Dedifferentiated amniotic fluid mesenchymal stem cell (primary cell): ENCODE measurements at regions not wholly inside any gene's neighbourhood (a gene's known extent, or its start where the extent isn't known, plus 50 kb on each side); places are given as distances from the start of the nearest gene placed in this dataset.

Experiments used
- DNase-seq: peaks from one replicate; pipeline ENCODE4 v3.0.0-alpha.2; 2016; ENCODE audit errors: extremely low spot score

GRCh38 chr3:107897471-107898061 lies 193.3 kb downstream of the CD47 start:
- no peak for DNase-seq

GRCh38 chr3:107894998-107895397 lies 195.8 kb downstream of the CD47 start:
- DNase-seq, result no peak

GRCh38 chr3:107892955-107893624 lies 197.7 kb downstream of the CD47 start:
- no peak for DNase-seq

- DNase-seq, result peak; percentile 71
Observed at GRCh38 chr3:107884719-107885460, 205.9 kb downstream of the CD47 start.

- DNase-seq, result no peak
Observed at GRCh38 chr3:107884028-107884427, 206.8 kb downstream of the CD47 start.

GRCh38 chr3:107882881-107883280 lies 207.9 kb downstream of the CD47 start:
- no peak for DNase-seq

GRCh38 chr3:107882261-107882660 lies 208.6 kb downstream of the CD47 start:
- DNase-seq, result no peak

GRCh38 chr3:107881509-107881908 lies 209.3 kb downstream of the CD47 start:
- DNase-seq, result no peak

GRCh38 chr3:107880702-107881101 lies 210.1 kb downstream of the CD47 start:
- DNase-seq, result no peak

GRCh38 chr3:107877936-107878335 lies 212.9 kb downstream of the CD47 start:
- DNase-seq, result no peak

GRCh38 chr3:107870943-107871638 lies 219.7 kb downstream of the CD47 start:
- DNase-seq, result no peak

GRCh38 chr3:107870096-107870495 lies 220.7 kb downstream of the CD47 start:
- DNase-seq, result no peak

- DNase-seq, result no peak
Observed at GRCh38 chr3:107868449-107868848, 222.4 kb downstream of the CD47 start.

- DNase-seq, result no peak
Observed at GRCh38 chr3:107861904-107862303, 228.9 kb downstream of the CD47 start.

GRCh38 chr3:107861422-107861821 lies 229.4 kb downstream of the CD47 start:
- DNase-seq, result no peak
